ENCODE measurements at regions not wholly inside any gene's neighbourhood (a gene's known extent, or its start where the extent isn't known, plus 50 kb on each side); places are given as distances from the start of the nearest gene placed in this dataset.
"Not testable (repeated sequence)": the region's sequence is repeated elsewhere in the genome, so short reads cannot be mapped to it uniquely, and the experiment has no call there.

DNA sequence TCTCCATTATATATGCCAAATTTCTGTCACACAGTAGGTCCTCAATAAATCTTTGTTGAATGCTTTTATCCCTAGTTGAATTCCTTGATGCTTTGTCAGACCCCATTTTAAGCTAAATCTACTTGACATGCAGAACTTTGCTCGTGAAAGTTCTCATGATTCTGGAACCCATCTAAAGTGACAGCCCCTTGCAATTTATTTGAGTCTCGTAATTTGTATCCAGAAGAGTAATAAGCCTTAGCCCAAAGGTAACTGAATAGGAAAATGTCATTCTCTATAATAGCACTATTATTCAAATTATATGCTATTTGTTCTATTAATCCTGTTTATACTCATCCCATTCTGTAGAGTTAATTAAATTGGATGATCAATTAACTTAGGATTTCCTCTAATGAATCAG, 466.6 kb upstream of the OLFM3 start:
- WGBS, 2 donors, result 59 to 73% methylated on average over 2 of the region's 2 CpGs
- TF ChIP-seq, protein P1, sequence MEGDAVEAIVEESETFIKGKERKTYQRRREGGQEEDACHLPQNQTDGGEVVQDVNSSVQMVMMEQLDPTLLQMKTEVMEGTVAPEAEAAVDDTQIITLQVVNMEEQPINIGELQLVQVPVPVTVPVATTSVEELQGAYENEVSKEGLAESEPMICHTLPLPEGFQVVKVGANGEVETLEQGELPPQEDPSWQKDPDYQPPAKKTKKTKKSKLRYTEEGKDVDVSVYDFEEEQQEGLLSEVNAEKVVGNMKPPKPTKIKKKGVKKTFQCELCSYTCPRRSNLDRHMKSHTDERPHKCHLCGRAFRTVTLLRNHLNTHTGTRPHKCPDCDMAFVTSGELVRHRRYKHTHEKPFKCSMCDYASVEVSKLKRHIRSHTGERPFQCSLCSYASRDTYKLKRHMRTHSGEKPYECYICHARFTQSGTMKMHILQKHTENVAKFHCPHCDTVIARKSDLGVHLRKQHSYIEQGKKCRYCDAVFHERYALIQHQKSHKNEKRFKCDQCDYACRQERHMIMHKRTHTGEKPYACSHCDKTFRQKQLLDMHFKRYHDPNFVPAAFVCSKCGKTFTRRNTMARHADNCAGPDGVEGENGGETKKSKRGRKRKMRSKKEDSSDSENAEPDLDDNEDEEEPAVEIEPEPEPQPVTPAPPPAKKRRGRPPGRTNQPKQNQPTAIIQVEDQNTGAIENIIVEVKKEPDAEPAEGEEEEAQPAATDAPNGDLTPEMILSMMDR (IDR thresholded peaks at IDR 0.05), result no peak
- no peak for TF ChIP-seq POLR2A (IDR thresholded peaks at IDR 0.05)
- intact Hi-C loops (cut with DNase I; ENCODE audit: low total_unique reads), result no loop called here
- no peak overlapping the region for H3K4me3 ChIP-seq (ENCODE audit: low read depth, poor library complexity, severe bottlenecking)
- no peak for DNase-seq (ENCODE audit: low spot score in 2 of 2)

DNA sequence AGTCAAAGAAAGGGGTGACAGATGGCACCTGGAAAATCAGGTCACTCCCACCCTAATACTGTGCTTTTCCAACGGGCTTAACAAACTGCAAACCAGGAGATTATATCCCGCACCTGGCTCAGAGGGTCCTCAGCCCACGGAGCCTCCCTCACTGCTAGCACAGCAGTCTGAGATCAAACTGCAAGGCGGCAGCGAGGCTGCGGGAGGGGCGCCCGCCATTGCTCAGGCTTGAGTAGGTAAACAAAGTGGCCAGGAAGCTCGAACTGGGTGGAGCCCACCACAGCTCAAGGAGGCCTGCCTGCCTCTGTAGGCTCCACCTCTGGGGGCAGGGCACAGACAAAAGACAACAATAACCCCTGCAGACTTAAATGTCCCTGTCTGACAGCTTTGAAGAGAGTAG, 445.6 kb upstream of the OLFM3 start:
- intact Hi-C loops (cut with DNase I; ENCODE audit: low total_unique reads); H3K4me3 ChIP-seq (ENCODE audit: low read depth, poor library complexity, severe bottlenecking); DNase-seq (ENCODE audit: low spot score in 2 of 2): not testable (repeated sequence)
- 79 to 84% methylated on average over 9 of the region's 9 CpGs for WGBS, 2 donors

DNA sequence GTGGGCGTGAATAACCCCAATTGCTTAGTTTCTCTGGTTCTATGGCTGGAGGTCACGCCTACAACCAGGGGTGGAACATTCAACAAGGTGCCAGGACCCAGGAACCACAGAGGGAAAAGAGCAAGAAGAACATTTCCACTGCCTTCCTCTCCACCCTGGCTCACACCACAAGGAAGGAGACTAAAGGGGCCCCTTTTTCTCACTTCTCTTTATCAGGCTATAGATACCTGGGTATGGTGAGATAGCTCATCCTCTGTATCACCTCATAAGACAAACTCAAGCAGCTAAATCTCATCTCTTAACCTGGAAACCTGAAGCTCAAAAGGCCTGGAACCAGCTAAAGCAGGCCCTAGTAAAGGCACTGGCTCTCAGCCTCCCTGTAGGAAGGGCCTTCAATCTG, 438.8 kb upstream of the OLFM3 start:
- H3K4me3 ChIP-seq (ENCODE audit: low read depth, poor library complexity, severe bottlenecking), result no peak overlapping the region
- intact Hi-C loops (cut with DNase I; ENCODE audit: low total_unique reads), result no loop called here
- no peak for DNase-seq (ENCODE audit: low spot score in 2 of 2)
- WGBS, 2 donors, result 80 to 84% methylated on average over 2 of the region's 2 CpGs
- TF ChIP-seq, protein P1 (IDR thresholded peaks at IDR 0.05), result no peak
- no peak for TF ChIP-seq POLR2A (IDR thresholded peaks at IDR 0.05)

DNA sequence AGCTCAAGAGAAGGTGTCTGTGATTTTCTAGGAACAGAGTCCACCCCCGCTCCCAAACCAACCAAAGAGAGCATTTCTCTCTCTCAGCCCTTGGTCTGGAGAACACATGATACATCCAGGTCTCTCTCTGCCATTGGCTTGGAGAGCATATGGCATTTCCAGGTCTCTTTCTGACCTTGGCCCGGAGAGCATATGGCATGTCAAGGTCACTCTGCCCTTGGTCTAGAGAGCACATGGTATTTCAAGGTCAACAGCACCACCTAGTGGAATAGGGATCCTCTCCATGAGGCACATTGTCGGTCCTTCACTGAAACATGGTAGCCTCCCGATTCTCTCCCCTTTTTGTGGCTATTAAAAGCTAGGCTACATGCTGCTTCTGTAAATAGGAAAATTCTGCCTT, 437.7 kb upstream of the OLFM3 start:
- WGBS, 2 donors, result 58 to 70% methylated on average over 4 of the region's 4 CpGs
- intact Hi-C loops (cut with DNase I; ENCODE audit: low total_unique reads), result no loop called here
- no peak for DNase-seq (ENCODE audit: low spot score in 2 of 2)
- TF ChIP-seq, protein P1 (IDR thresholded peaks at IDR 0.05), result no peak
- TF ChIP-seq POLR2A (IDR thresholded peaks at IDR 0.05), result no peak
- no peak overlapping the region for H3K4me3 ChIP-seq (ENCODE audit: low read depth, poor library complexity, severe bottlenecking)

DNA sequence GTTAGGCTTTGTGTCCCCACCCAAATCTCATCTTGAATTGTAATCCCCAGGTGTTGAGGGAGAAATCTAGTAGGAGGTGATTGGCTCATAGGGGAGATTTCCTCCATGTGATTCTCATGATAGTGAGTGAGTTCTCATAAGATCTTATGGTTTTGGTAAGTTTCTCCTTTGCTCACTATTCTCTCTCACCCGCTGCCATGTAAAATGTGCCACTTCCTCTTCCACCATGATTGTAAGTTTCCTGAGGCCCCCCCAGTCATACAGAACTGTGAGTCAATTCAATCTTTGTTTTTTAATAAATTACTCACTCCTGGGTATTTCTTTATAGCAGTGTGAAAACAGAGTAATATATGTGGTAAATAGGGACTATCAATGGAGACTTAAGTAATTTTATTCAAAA, 434.5 kb upstream of the OLFM3 start:
- no peak for DNase-seq (ENCODE audit: low spot score in 2 of 2)
- intact Hi-C loops (cut with DNase I; ENCODE audit: low total_unique reads), result no loop called here
- H3K4me3 ChIP-seq (ENCODE audit: low read depth, poor library complexity, severe bottlenecking), result no peak overlapping the region
- TF ChIP-seq, protein P1 (IDR thresholded peaks at IDR 0.05), result no peak
- no peak for TF ChIP-seq POLR2A (IDR thresholded peaks at IDR 0.05)
- WGBS, 2 donors, result 93 to 96% methylated on average over 1 of the region's 1 CpG

DNA sequence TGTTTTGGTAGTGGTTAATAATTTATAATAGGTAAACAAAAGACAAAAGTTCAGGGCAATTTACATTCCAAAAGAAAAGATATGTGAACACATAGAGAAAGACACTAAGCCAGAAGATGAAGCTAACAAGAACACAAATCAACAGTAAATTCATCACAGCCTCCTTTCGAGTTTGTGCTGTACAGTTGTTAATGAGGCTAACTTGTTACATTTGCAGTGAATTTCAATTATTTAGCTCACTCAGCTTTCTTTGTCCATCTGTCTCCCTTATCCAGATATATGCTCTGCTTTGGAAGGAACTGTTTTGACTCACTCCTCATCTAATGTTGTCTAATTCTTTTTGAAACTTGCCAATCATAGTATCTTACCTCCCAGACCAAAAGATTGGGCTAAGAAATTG, 423.3 kb upstream of the OLFM3 start:
- TF ChIP-seq, protein P1 (IDR thresholded peaks at IDR 0.05), result no peak
- no peak for TF ChIP-seq POLR2A (IDR thresholded peaks at IDR 0.05)
- intact Hi-C loops (cut with DNase I; ENCODE audit: low total_unique reads), result no loop called here
- 37 to 38% methylated on average over 1 of the region's 1 CpG for WGBS, 2 donors
- DNase-seq (ENCODE audit: low spot score in 2 of 2), result no peak
- H3K4me3 ChIP-seq (ENCODE audit: low read depth, poor library complexity, severe bottlenecking), result no peak overlapping the region
